Astrocyte of the cerebellum (primary cell): ENCODE measurements at regions not wholly inside any gene's neighbourhood (a gene's known extent, or its start where the extent isn't known, plus 50 kb on each side); places are given as distances from the start of the nearest gene placed in this dataset.

Experiments
- DNase-seq: peaks from one replicate; pipeline ENCODE4 v3.0.0-alpha.2; 2011; ENCODE audit warnings: low read depth
- H3K4me3 ChIP-seq: 2 replicates; pipeline ENCODE4 v1.5.1; 2011; ENCODE audit warnings: mild to moderate bottlenecking, low read depth, low read length, moderate library complexity
- in situ Hi-C: cut with HindIII; loops from 2 replicates; pipeline ENCODE4 v1.10.0; 2017; ENCODE audit warnings: low sequenced_read_pairs
- TF ChIP-seq, protein P1 (sequence below): IDR thresholded peaks from 2 replicates; pipeline ENCODE4 v1.5.1; 2012; ENCODE audit warnings: low read length, low read depth, moderate library complexity, mild to moderate bottlenecking; ENCODE audit errors: missing control alignments

DNA sequence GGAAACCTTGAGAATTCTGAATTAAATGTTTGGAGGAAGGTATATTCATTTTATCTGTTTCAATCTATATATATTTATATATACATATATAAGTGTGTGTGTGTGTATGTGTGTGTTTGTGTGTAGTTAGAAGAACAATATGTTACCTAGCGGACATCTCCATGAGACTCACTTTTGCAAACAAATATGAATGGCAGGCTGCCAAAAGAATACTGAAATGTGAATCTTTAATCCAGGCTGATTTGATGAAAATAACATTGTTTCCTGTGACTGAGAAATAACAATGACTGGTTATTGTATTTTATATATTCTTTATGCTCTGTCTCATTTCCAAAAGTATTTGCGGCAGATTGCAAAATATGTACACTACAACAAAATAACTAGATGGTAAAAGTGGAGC lies 255.5 kb upstream of the TGFBR2 start:
- DNase-seq: no peak
- TF ChIP-seq, protein P1, sequence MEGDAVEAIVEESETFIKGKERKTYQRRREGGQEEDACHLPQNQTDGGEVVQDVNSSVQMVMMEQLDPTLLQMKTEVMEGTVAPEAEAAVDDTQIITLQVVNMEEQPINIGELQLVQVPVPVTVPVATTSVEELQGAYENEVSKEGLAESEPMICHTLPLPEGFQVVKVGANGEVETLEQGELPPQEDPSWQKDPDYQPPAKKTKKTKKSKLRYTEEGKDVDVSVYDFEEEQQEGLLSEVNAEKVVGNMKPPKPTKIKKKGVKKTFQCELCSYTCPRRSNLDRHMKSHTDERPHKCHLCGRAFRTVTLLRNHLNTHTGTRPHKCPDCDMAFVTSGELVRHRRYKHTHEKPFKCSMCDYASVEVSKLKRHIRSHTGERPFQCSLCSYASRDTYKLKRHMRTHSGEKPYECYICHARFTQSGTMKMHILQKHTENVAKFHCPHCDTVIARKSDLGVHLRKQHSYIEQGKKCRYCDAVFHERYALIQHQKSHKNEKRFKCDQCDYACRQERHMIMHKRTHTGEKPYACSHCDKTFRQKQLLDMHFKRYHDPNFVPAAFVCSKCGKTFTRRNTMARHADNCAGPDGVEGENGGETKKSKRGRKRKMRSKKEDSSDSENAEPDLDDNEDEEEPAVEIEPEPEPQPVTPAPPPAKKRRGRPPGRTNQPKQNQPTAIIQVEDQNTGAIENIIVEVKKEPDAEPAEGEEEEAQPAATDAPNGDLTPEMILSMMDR: no peak
- in situ Hi-C loops: no loop called here
- H3K4me3 ChIP-seq: no peak overlapping the region

DNA sequence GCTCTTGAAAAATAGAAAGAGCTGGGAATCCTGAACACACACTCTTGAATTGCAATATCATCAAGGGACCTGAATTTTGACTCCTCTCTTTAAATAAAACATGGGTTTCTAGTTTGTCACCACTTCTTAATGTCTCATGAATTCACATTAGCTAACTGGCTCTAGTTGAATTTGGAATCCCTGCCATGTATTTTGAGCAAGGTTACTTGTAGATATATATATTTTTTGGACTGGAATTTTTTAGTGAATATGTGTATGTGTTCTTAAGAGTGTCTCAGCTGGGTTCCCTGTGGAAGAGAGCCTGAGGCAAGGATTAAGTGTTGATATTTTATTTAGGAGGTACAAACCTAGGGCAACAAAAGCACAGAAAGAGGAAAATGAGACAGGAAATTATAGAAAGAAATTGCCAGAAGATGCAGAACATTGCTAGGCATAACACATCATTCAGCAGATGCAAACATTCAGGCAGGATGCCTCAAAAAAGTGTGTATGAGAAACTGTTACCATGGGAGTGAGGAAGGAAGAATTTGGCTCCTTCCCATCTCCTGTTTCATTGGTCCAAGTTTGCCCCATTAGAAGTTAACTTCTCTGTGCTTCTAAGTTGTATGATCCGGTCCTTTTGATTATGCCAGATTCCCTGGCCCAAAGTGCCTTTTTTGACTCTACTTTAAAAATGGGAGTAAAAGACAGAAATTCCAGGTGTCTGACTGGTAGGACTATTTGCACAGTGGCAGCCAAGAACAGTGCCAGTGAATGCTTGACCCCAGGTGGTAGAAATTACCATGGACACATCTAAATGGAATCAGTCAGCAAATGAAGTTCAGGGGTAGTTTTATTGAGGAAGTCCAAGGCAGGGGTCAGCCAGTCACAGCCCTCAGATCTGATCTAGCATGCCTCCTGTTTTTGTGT lies 253.7 kb upstream of the TGFBR2 start:
- TF ChIP-seq, protein P1: no peak
- in situ Hi-C loops: no loop called here
- DNase-seq: no peak
- no peak overlapping the region for H3K4me3 ChIP-seq

DNA sequence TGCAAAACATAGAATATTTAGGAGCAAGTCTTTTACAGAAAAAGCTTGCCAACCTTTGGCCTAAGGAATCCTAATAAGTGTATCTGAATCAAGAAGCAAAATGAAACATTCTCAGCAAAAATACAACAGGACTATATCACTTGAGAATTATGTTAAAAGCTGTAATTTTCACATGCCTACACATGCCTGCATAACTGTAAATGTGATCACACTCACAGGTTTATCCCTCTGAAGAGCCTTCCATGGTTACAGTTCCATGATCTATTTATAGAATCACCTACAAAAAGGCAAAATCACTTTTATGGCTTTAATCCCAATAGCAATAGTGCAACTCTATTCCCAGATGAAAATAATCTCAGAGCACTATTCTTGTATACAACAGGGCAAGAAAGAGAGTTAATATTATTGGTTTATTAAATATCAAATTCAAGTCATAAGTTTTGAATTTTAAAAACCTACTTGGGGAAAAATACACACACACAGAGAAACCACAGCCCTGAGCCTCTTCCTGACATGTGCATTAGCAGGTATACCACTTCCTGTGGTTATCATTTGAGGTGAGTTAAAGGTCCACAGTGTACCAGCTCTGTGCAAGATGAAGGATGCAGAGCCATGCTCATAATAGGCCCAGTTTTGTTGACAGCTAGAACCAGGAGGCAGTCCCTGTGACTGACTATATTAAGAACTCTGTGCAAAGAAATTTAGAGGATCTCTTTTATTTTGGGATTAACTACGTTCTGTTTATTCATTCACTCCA lies 252.5 kb upstream of the TGFBR2 start:
- H3K4me3 ChIP-seq: no peak overlapping the region
- DNase-seq: no peak
- in situ Hi-C loops: no loop called here
- TF ChIP-seq, protein P1: no peak

DNA sequence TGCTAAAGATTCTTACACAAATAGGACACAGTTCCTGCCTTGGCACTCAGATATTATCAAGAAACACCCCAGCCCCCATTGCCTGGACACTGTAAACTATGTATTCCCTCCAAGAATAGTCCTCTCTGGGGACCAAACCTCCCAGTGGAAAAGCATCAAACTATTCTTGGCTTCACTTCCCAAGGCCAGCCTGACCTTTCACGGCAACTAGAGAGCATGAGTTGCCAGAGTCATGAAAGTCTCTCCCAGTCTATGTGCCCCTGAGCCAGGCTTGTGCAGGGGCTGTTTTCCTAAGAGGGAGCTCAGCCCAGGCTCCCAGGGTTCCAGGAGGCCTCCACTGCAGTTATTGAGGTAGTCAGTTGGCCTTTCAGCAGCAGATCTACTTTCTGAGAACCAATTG lies 251.9 kb upstream of the TGFBR2 start:
- TF ChIP-seq, protein P1: no peak
- no peak overlapping the region for H3K4me3 ChIP-seq
- DNase-seq: no peak
- in situ Hi-C loops: no loop called here

DNA sequence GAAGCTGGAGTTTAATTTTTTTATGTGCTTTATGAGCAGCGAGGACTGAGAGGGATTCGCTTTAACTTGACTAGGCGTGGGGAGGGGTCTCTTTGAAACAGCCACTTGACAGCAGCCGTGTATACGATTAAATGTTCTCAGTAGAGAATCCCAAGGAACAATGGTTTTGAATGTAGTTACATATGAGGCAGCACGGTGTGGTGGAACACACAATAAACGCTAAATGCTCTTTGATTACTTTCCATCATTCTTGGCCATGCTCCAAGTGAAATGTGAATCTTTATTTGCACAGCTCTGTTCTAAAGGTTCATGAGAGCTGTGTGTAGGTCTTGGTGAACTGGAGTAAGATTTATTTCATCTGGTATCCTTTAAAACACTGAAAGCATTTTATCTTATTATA lies 251.4 kb upstream of the TGFBR2 start:
- TF ChIP-seq, protein P1: no peak
- DNase-seq: peak; percentile 29
- H3K4me3 ChIP-seq: no peak overlapping the region
- in situ Hi-C loops: no loop called here

- TF ChIP-seq, protein P1: no peak
- peak; percentile 81 for DNase-seq
- H3K4me3 ChIP-seq: no peak overlapping the region
- in situ Hi-C loops: no loop called here
These were observed 250.8 kb upstream of the TGFBR2 start for GRCh38 chr3:30355622-30356021.
